Aorta (tissue), 5 donors: ENCODE measurements at regions not wholly inside any gene's neighbourhood (a gene's known extent, or its start where the extent isn't known, plus 50 kb on each side); places are given as distances from the start of the nearest gene placed in this dataset.

ENCODE experiments used
- ATAC-seq: fragments of 200-7000 bp; cut with Tn5 transposase; one replicate; pipeline ENCODE4 v1.9.1; 2022; ENCODE audit warnings: moderate library complexity; ENCODE audit not compliant: low FRiP score
- DNase-seq, 2 donors: peaks; one replicate each; pipeline ENCODE4 v3.0.0-alpha.2; 2020
- H3K27ac ChIP-seq, 2 donors: one replicate each; pipeline ENCODE4 v1.5.1; 2013; ENCODE audit warnings: low read length in 2 of 2, mild to moderate bottlenecking in 2 of 2, moderate library complexity in 2 of 2, control low read depth in 1 of 2, inconsistent platforms in 1 of 2, low read depth in 1 of 2
- H3K27me3 ChIP-seq, 2 donors: one replicate each; pipeline ENCODE4 v1.6.1; 2013; ENCODE audit warnings: control low read depth in 1 of 2, low read length in 1 of 2, mild to moderate bottlenecking in 1 of 2, moderate library complexity in 1 of 2; ENCODE audit not compliant: insufficient read depth in 2 of 2, control insufficient read depth in 1 of 2
- H3K36me3 ChIP-seq, 2 donors: one replicate each; pipeline ENCODE4 v1.6.1; 2013; ENCODE audit warnings: control low read depth in 1 of 2, low read length in 1 of 2, mild to moderate bottlenecking in 1 of 2; ENCODE audit not compliant: insufficient read depth in 2 of 2, control insufficient read depth in 1 of 2
- H3K4me1 ChIP-seq, 2 donors: one replicate each; pipeline ENCODE4 v1.6.1; 2013; ENCODE audit warnings: low read length in 2 of 2, control low read depth in 1 of 2, mild to moderate bottlenecking in 1 of 2, moderate library complexity in 1 of 2; ENCODE audit not compliant: insufficient read depth in 2 of 2, control insufficient read depth in 1 of 2
- H3K4me3 ChIP-seq, 2 donors: one replicate each; pipeline ENCODE4 v1.5.1; 2013; ENCODE audit warnings: low read length in 2 of 2, control low read depth in 1 of 2, mild to moderate bottlenecking in 1 of 2
- H3K9me3 ChIP-seq: one replicate; pipeline ENCODE4 v1.6.1; 2013; ENCODE audit warnings: mild to moderate bottlenecking, low read length; ENCODE audit not compliant: control insufficient read depth
- WGBS, 2 donors: extraction: QIAGEN DNeasy Blood & Tissue Kit; methylation state at CpG; one replicate each; pipeline ENCODE4 v1.1.7; 2013; 5-methylcytosine and 5-hydroxymethylcytosine counted together
- intact Hi-C, 2 donors: fragments of 100-400 bp; cut with DNase I; formaldehyde crosslinking; loops; one replicate each; pipeline versions ENCODE4 v1.14.2 to v1.15.0; 2022
- donor health status: healthy with polysubstance abuse.
- donor health status: Bipolar disorder and iron deficiency.
- donor health status: DM: no; HTN: no; CAD: no.
- donor health status: DM: no; HTN: no; CAD: no.
- donor health status: DM: yes; HTN: yes; CAD: no.

DNA sequence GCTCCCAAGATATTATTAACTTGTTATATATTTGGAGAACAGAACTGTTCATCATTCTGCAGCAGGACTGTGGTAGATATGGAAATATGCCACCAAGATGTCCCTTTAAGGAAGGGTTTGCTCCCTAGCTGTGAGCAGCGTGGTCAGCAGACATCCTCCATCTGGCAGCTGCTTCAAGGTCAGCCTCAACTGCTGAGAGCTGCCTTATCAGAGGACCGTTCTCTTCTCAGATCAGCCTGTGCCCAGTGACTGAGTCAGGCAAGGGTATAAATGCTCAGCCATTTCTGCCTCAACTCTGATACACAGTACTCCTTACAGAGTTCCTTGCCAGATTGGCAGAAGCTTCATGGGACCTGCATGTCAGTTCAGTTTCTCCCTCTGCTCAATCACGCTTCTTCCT lies 63.4 kb upstream of the MAGEB2 start:
- 34 to 56% methylated on average over 3 of the region's 3 CpGs for WGBS, 2 donors
- H3K9me3 ChIP-seq, result no peaks in the 10 kb centered on the region
- no peak overlapping the region for H3K27ac ChIP-seq
- intact Hi-C loops, result no loop called here
- H3K27me3 ChIP-seq, result no peaks in the 10 kb centered on the region
- H3K4me1 ChIP-seq, result no peaks in the 10 kb centered on the region
- H3K4me3 ChIP-seq, result no peak overlapping the region
- ATAC-seq, result no peak
- no peak for DNase-seq
- no peaks in the 10 kb centered on the region for H3K36me3 ChIP-seq

GRCh38 chrX:30153175-30153880 lies 62.0 kb upstream of the MAGEB2 start:
- no peak overlapping the region for H3K4me3 ChIP-seq
- H3K4me1 ChIP-seq, result no peaks in the 10 kb centered on the region
- no peaks in the 10 kb centered on the region for H3K36me3 ChIP-seq
- DNase-seq, result no peak
- H3K27me3 ChIP-seq, result no peaks in the 10 kb centered on the region
- H3K9me3 ChIP-seq, result no peaks in the 10 kb centered on the region
- intact Hi-C loops, result no loop called here
- H3K27ac ChIP-seq, result no peak overlapping the region
- ATAC-seq, result no peak
- WGBS, 2 donors, result 69 to 78% methylated on average over 7 of the region's 7 CpGs

DNA sequence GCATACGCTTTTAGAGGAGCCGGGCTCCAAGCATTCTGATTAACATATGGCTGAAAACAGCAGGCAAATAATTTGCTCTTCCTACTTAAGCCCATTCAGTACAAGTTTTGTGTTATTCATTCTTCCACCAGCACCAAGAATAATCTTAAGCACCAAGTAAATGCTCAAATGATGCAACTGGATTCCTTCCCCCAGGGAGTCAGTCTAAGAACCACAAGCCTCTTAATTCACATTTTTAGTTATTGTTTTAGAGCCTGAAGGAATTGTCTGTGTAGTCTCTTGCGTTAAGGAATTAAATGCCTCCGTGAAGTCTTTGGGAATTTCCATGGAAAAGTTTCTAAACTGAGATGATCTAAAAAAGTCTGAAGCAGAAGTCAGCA lies 61.5 kb upstream of the MAGEB2 start:
- Histone ChIP-seq H3K27ac (no peak overlapping the region), H3K9me3 (no peaks in the 10 kb centered on the region), H3K27me3 (no peaks in the 10 kb centered on the region), H3K4me1 (no peaks in the 10 kb centered on the region), H3K4me3 (no peak overlapping the region), H3K36me3 (no peaks in the 10 kb centered on the region)
- 61 to 69% methylated on average over 4 of the region's 4 CpGs for WGBS, 2 donors
- DNase-seq (no peak), ATAC-seq (no peak)
- intact Hi-C loops, result no loop called here

DNA sequence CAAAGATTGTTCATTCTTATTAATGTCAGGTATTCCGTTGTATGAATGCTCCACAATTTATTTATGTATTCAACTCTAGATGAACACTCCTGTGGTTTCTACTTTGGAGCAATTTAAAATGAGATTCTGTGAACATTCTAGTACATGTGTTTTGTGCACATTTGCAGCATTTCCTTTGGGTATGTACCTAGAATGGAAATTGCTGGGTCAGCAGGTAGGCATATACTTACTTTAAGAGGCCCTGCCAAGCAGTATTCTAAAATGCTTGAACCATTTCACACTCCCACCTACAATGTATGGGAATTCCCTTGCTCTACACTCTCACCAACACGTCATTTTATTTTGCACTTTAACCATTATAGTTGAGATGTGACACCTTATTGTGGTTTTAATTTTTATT lies 59.4 kb upstream of the MAGEB2 start:
- intact Hi-C loops, result no loop called here
- Histone ChIP-seq H3K27ac (no peak overlapping the region), H3K27me3 (no peaks in the 10 kb centered on the region), H3K9me3 (no peaks in the 10 kb centered on the region), H3K4me3 (no peak overlapping the region), H3K36me3 (no peaks in the 10 kb centered on the region), H3K4me1 (no peaks in the 10 kb centered on the region)
- WGBS, 2 donors, result 77 to 98% methylated on average over 2 of the region's 2 CpGs
- ATAC-seq (no peak), DNase-seq (no peak)

- Histone ChIP-seq H3K27ac (no peak overlapping the region), H3K4me1 (no peaks in the 10 kb centered on the region), H3K27me3 (no peaks in the 10 kb centered on the region), H3K9me3 (no peaks in the 10 kb centered on the region), H3K36me3 (no peaks in the 10 kb centered on the region), H3K4me3 (no peak overlapping the region)
- no peak for DNase-seq
- intact Hi-C loops, result no loop called here
- no peak for ATAC-seq
- WGBS, 2 donors, result 66 to 72% methylated on average over 4 of the region's 4 CpGs
These were observed 58.3 kb upstream of the MAGEB2 start for GRCh38 chrX:30156880-30157560.

DNA sequence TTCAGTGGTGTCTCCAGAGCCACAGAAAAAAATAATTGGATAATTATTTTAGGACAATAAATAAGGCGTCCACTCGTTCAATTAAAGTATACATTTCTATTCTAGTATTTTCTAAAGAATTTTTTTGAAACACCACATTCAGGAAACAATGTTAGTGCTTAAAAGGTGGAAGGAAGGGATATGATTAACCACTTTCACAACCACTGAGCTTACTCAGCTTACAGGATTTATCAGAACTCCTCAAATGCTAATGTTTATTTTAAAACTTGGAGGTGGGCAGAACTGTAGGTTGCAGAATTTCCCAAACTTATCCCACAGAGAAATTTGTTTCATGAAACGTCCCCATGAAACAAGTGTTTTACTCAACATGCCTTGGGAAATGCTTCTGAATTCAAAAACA lies 54.3 kb upstream of the MAGEB2 start:
- Histone ChIP-seq H3K9me3 (no peaks in the 10 kb centered on the region), H3K4me3 (no peak overlapping the region), H3K36me3 (no peaks in the 10 kb centered on the region), H3K4me1 (no peaks in the 10 kb centered on the region), H3K27me3 (no peaks in the 10 kb centered on the region), H3K27ac (no peak overlapping the region)
- 65 to 78% methylated on average over 3 of the region's 3 CpGs for WGBS, 2 donors
- no peak for ATAC-seq
- no peak for DNase-seq
- intact Hi-C loops, result no loop called here
